OCI-LY7 (cell line): ENCODE measurements at regions not wholly inside any gene's neighbourhood (a gene's known extent, or its start where the extent isn't known, plus 50 kb on each side); places are given as distances from the start of the nearest gene placed in this dataset.

Experiments
- BruUV-seq: library from RNA; stranded (reverse); fragments of 400-500 nt; replicated peaks from 2 replicates; lab custom pipeline; 2021; lab: Mats Ljungman, UMichigan
- CTCF ChIA-PET: fragments of 300-600 bp; sonication (Branson Sonifier 250); formaldehyde crosslinking; loops from one replicate; lab custom pipeline; 2022; ENCODE audit warnings: antibody characterized with exemption; ENCODE audit not compliant: unreplicated experiment; lab: Charles Lee
- POLR2A ChIA-PET: fragments of 300-600 bp; sonication (Branson Sonifier 250); formaldehyde crosslinking; loops from one replicate; lab custom pipeline; 2022; ENCODE audit warnings: antibody characterized with exemption; lab: Charles Lee
- DNase-seq: peaks from one replicate; pipeline ENCODE4 v3.0.0-alpha.2; 2015; ENCODE audit warnings: low spot score
- H2AFZ ChIP-seq: fragments of 200-600 bp; sonication (generic), shearing (Covaris generic); 2 replicates; pipeline ENCODE4 v1.6.1; 2014; ENCODE audit warnings: mild to moderate bottlenecking, antibody characterized with exemption, low read length, moderate library complexity
- H3K27ac ChIP-seq: fragments of 200-600 bp; sonication (generic); 2 replicates; pipeline ENCODE4 v1.5.1; 2014; ENCODE audit warnings: mixed run types, low read depth, mild to moderate bottlenecking, moderate library complexity, low read length, inconsistent platforms; ENCODE audit not compliant: poor library complexity, severe bottlenecking
- H3K36me3 ChIP-seq: fragments of 200-600 bp; sonication (generic); 2 replicates; pipeline ENCODE4 v1.6.1; 2014; ENCODE audit warnings: mild to moderate bottlenecking, antibody characterized with exemption, low read length, moderate library complexity, mixed read lengths; ENCODE audit not compliant: insufficient read depth
- H3K4me1 ChIP-seq: fragments of 200-600 bp; sonication (generic); 2 replicates; pipeline ENCODE4 v1.5.1; 2014; ENCODE audit warnings: mild to moderate bottlenecking, low read length; ENCODE audit not compliant: insufficient read depth, poor library complexity, severe bottlenecking
- H3K4me2 ChIP-seq: fragments of 200-600 bp; sonication (generic); 2 replicates; pipeline ENCODE4 v1.6.1; 2014; ENCODE audit warnings: mild to moderate bottlenecking, low read length
- H3K4me3 ChIP-seq: fragments of 200-600 bp; sonication (generic); 2 replicates; pipeline ENCODE4 v1.5.1; 2014; ENCODE audit warnings: mild to moderate bottlenecking, low read depth, low read length; ENCODE audit not compliant: poor library complexity, severe bottlenecking
- H3K79me2 ChIP-seq: fragments of 200-600 bp; sonication (generic); 2 replicates; pipeline ENCODE4 v1.6.1; 2016; ENCODE audit warnings: low read depth, mild to moderate bottlenecking, low read length, moderate library complexity, mixed read lengths; ENCODE audit not compliant: insufficient read depth
- H3K9me2 ChIP-seq: fragments of 200-600 bp; sonication (generic); 2 replicates; pipeline ENCODE4 v1.6.1; 2016; ENCODE audit warnings: mild to moderate bottlenecking, low read length, mixed read lengths; ENCODE audit not compliant: insufficient read depth
- H3K9me3 ChIP-seq: fragments of 200-600 bp; sonication (generic); 2 replicates; pipeline ENCODE4 v1.6.1; 2014; ENCODE audit warnings: mild to moderate bottlenecking, mixed run types, low read length, mixed read lengths
- H4K20me1 ChIP-seq: fragments of 200-600 bp; sonication (generic); 2 replicates; pipeline ENCODE4 v1.6.1; 2014; ENCODE audit warnings: mild to moderate bottlenecking, antibody characterized with exemption, low read length, moderate library complexity, mixed read lengths; ENCODE audit not compliant: insufficient read depth
- CTCF ChIP-seq: fragments of 200-600 bp; sonication (generic); conservative IDR thresholded peaks from 2 replicates; pipeline ENCODE4 v1.5.1; 2014; ENCODE audit warnings: mild to moderate bottlenecking, antibody characterized with exemption, low read length, moderate library complexity, mixed read lengths
- EZH2phosphoT487 ChIP-seq: fragments of 200-600 bp; sonication (generic); IDR thresholded peaks from 2 replicates; pipeline ENCODE4 v1.6.1; 2018; ENCODE audit warnings: low read depth, borderline replicate concordance, mild to moderate bottlenecking, mixed run types, antibody characterized with exemption, low read length, moderate library complexity, mixed read lengths
- intact Hi-C: fragments of 100-400 bp; cut with micrococcal nuclease; formaldehyde crosslinking; loops from one replicate; pipeline ENCODE4 v1.10.0; 2022; ENCODE audit not compliant: unreplicated experiment

GRCh38 chr2:223260681-223261080 lies 208.7 kb downstream of the KCNE4 start:
- TF ChIP-seq CTCF = no peak
- no peak for TF ChIP-seq EZH2phosphoT487
- Histone ChIP-seq H3K9me2 (no peaks in the 10 kb centered on the region), H2AFZ (no peak overlapping the region), H3K4me2 (no peak overlapping the region), H3K27ac (no peak overlapping the region), H3K9me3 (no peaks in the 10 kb centered on the region), H4K20me1 (no peaks in the 10 kb centered on the region), H3K4me3 (no peak overlapping the region), H3K79me2 (no peaks in the 10 kb centered on the region), H3K36me3 (no peaks in the 10 kb centered on the region), H3K4me1 (no peaks in the 10 kb centered on the region)
- BruUV-seq = no TSS peak
- POLR2A ChIA-PET = no interaction called here
- intact Hi-C loops = no loop called here
- CTCF ChIA-PET = no interaction called here
- DNase-seq = no peak

GRCh38 chr2:223262946-223263345 lies 211.0 kb downstream of the KCNE4 start:
- TF ChIP-seq CTCF (no peak), EZH2phosphoT487 (no peak)
- H2AFZ ChIP-seq = no peak overlapping the region
- no peaks in the 10 kb centered on the region for H3K79me2 ChIP-seq
- no peak overlapping the region for H3K4me2 ChIP-seq
- CTCF ChIA-PET = no interaction called here
- no peaks in the 10 kb centered on the region for H4K20me1 ChIP-seq
- no peaks in the 10 kb centered on the region for H3K4me1 ChIP-seq
- no peaks in the 10 kb centered on the region for H3K9me2 ChIP-seq
- intact Hi-C loops = no loop called here
- H3K4me3 ChIP-seq = no peak overlapping the region
- DNase-seq = no peak
- no peak overlapping the region for H3K27ac ChIP-seq
- POLR2A ChIA-PET = no interaction called here
- BruUV-seq = no TSS peak
- no peaks in the 10 kb centered on the region for H3K36me3 ChIP-seq
- no peaks in the 10 kb centered on the region for H3K9me3 ChIP-seq

- Histone ChIP-seq H3K9me3 (no peaks in the 10 kb centered on the region), H3K4me2 (no peak overlapping the region), H3K79me2 (no peaks in the 10 kb centered on the region), H3K4me1 (no peaks in the 10 kb centered on the region), H3K4me3 (no peak overlapping the region), H3K27ac (no peak overlapping the region), H4K20me1 (no peaks in the 10 kb centered on the region), H2AFZ (no peak overlapping the region), H3K9me2 (no peaks in the 10 kb centered on the region), H3K36me3 (no peaks in the 10 kb centered on the region)
- ChIA-PET CTCF (no interaction called here), POLR2A (no interaction called here)
- BruUV-seq = no TSS peak
- TF ChIP-seq EZH2phosphoT487 (no peak), CTCF (no peak)
- DNase-seq = no peak
- intact Hi-C loops = no loop called here
Measured at GRCh38 chr2:223264541-223265193, 212.7 kb downstream of the KCNE4 start.
